Astrocyte of the hippocampus (primary cell): ENCODE measurements at regions not wholly inside any gene's neighbourhood (a gene's known extent, or its start where the extent isn't known, plus 50 kb on each side); places are given as distances from the start of the nearest gene placed in this dataset.
"Not testable (repeated sequence)": the region's sequence is repeated elsewhere in the genome, so short reads cannot be mapped to it uniquely, and the experiment has no call there.

Experiments
- DNase-seq: peaks from one replicate; pipeline ENCODE4 v3.0.0; 2011; ENCODE audit warnings: low read depth, low spot score

DNA sequence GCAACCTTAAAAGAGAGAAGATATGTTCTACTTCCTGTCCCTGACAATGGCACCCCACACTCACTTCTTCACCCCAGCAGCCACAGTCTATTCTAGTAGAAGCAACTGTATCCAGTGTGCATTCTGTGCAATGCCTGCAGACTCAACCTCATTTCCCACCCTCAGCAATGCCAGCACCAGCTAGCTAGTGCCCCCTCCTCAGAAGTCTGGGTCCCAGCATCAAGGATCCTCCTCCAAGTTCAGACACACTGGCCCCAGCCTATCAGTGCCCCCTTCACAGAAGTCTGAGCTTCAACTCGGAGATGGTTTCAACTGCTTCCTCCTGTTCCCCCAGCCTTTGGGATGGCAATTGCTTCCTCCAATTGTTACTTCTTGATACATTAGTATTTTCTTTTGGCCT lies 268.3 kb downstream of the MEX3B start:
- DNase-seq: no peak

DNA sequence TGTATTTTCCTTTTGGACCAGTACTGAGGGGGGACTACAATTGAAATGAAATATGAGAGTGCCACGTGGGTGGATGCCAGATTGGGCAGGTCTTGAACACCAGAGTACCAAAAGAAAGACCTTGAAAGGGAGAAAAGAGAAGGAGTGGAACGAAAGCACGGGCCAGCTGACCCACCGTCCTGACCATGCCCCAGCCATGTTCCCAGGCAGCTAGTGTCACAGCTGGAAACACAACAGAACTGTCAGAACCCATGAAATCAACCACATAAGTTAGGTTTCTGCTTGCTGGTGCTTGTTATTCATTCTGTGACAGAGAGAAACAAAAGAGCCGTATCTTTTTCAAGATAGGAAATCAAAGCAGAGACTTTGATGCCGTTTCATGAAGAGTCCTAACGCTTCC lies 268.8 kb downstream of the MEX3B start:
- no peak for DNase-seq

DNA sequence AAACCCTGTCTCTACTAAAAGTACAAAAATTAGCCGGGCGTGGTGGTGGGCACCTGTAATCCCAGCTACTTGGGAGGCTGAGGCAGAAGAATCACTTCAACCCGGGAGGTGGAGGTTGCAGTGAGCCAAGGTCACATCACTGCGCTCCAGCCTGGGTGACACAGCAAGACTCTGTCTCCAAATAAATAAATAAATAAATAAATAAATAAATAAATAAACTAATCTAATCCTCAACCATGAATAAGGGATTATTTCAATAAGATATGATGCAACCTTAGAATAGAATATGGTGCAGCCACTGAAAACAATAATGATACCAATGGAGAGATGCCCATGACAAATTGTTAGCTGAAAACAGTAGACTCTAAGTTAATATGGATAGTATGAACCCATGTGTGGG lies 270.0 kb downstream of the MEX3B start:
- DNase-seq: not testable (repeated sequence)

DNA sequence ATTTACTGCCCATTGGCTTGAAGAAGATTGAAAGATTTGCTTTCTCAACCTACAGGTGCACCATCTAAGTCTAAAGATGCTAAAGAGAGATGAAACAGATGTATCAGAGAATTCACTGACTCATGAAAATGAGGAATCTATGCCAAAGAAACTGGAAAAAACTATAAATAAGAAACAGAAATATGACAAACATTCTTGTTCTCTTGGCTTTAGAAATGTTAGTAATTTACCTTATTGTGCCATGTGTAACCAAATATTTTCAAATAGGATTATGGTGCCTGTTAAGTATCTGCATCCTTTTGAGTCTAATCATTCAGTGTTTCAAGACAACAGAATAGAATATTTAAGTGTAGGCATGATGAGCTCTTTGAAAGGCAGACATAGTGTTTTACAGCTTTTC lies 271.5 kb downstream of the MEX3B start:
- DNase-seq: no peak

DNA sequence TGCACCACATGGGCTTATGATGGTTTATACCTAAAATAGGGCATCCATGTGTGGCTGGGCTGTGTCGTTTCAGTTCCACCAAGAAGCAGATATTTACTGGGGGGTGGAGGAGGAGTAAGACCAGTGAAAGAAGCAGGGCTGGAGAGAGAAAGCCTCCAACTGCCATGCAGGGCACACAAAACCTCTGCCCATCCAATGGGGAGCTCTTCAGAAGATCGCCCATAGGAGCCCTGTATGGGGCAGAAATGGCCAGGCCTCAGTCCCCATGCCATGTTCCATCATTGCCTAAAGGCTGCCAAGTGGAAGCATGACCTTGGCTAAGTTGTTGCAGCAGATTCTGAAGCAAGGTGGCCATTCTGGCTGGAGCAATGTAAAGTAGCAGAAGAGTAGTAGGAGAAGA lies 277.0 kb downstream of the MEX3B start:
- DNase-seq: no peak

DNA sequence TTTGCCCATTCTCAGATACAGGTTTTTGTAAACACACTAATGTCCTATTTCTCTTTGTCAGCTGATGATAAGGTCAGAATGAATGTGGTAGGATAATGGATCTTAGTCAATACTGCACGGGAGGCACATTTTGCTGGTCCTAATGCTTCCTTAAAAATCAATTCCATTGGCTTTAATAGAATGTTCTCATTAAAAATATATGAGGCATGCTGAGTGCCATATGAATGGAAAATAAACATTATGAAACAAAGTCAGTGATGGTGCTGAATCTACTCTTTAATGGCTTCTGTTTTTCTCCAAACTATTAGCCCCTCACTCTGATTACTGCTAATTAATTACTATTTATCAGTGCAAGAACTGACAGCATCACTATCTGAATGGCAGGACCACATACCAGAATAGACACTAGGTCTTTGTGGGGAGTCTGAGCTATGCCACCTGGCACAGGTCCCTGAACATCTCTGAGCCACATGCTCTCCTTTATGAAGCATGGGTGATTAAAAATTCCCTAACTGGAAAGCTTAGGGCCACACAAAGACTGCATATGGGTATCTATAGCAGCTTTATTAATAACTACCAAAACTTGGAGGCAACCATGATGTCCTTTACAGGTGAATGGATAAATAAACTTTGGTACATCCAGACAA lies 278.9 kb downstream of the MEX3B start:
- DNase-seq: no peak

DNA sequence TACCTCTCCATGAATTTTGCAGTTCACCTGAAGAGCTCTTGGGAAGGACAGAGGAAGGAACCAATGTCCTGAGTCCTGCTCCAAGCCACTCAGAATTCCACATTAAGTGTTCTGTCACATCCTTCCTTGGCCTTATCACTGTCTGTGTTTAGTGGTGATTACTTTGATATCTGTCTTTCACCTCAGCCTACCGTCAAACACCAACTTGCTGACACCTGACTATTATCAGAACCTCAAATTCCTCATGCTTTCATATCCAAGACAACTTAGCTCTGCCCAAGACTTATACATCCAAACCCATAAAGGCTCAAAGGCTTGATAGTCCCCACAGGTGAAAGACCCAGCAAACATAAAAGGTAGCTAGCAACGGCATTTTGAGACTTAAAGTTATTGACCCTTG lies 280.0 kb downstream of the MEX3B start:
- no peak for DNase-seq

DNA sequence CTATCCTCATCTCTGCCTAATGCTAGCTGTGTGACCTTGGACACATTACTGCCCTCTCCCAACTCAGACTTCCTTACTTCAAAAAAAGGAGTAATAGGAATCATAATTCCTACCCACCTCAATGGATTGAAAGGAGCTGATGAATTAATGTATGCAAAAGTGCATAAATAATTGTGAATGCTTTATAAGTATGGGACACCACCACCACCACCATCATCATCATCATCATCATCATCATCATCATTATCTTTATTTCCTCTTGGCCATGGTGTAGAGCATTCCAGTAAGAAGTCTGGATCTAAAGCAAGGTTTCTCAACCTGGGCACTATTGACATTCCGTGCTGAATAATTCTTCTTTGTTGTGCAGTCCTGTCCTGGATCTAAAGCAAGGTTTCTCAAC lies 282.5 kb downstream of the MEX3B start:
- no peak for DNase-seq

DNA sequence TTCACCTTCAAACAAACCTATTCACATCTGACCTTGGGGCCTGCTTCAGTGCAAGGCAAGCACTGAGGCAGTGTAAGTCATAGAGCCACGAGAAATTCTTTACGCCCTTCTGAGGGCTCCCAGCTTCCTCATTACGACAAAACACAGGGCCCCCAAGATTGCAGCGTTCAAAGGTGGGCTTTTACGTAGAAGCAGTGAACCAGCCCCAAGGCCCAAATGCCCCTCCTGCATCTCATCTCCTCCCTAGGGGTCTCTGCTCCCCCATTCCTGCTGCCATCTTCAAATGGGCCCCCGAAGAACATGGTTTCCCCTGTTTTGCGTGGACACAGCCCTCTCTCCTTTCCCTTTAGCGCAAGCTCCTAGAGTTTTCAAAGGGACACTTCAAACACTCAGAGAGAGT lies 285.1 kb downstream of the MEX3B start:
- no peak for DNase-seq

DNA sequence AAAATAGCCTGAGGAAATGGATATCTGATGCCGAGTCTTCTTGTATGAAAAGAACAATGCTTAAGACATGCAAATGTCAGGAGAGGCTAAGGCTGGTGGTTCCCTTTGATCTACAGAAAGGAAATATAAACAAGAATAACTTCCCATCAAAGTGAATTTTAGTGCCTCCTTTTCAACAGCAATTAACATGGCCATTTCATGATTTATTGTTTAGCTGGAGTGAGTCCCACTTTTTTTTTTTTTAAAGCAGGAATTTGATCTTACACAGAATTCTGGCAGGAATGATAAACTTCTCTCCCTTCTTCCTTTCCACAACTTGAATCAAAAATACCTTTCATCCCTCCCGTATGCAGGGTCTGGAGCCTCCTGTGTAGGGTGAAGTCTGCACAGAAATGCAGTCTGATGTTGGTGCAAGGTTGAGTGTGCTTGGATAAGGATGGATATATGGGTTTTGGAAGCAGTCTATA lies 287.0 kb downstream of the MEX3B start:
- DNase-seq: no peak

DNA sequence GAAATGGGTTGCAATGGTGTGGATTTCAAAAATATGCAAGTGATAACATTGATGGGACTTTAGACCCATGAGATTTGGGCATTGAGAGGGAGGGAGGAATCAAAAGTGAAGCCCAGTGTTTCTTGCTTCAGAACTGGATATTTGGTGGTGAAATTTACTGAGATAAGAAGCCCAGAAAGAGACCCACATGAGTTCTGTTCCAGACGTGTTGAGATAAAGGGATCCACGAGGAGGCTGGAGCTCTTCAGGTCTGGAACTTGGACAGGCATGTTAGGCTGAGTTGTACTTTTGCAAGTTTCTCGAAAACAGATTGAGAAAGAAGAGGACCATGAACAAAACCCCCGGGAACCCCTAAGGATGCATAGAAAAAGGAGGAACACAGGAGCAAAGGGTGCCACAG lies 290.2 kb downstream of the MEX3B start:
- DNase-seq: no peak

DNA sequence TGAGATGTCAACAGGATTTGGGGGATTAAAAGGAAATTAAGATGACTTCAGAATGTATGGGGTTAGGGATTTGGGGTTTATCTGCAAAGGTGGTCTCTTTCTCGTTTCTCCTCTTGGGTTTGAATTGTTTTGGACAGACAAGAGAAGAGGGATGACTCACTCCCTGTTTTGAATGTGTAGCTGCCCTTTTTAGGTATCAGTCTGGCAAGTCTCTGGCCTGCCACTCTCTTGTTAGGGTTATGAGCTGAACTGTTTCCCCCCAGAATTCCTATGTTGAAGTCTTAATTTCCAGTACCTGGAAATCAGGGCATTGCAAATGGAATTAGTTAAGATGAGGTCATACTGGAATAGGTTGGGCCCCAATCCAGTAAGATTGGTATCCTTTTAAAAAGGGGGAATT lies 291.7 kb downstream of the MEX3B start:
- DNase-seq: peak; percentile 4

DNA sequence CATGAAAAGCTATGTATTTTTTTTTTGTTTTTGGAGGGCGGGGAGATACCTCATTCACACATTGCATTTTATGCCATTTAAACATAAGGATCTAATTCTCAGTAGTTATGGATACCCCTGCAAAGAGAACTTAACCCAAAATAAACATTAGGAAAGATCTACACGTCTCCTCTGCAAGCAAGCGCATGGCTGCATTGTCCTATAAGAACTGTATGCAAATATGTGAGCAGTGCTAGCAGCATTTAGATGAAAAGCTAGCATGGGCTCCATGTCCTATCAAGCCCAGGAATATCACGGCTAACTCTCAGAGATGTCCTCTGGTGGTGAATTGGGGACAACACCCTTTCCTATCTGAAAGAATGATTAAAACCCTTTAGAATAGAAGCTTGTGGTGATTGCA lies 292.8 kb downstream of the MEX3B start:
- DNase-seq: no peak

DNA sequence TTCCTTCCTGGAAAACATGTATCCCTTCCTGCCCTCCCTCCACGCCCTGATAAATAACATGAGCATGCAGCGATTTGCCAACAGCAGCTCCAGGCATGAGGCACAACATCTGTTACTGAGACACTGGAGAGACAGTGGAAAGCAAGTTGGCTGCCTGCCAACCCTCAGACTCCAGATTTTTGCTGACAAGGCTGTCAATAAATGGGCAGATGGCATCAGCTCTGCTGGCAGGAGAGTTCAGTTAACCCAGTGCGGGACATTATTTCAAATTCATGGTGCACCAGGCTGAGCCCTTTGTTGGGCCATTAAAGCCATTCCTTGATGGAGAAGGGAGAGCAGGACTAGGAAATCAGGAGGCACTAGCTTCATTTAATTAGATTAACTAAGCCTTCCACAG lies 293.3 kb downstream of the MEX3B start:
- peak; percentile 15 for DNase-seq

DNA sequence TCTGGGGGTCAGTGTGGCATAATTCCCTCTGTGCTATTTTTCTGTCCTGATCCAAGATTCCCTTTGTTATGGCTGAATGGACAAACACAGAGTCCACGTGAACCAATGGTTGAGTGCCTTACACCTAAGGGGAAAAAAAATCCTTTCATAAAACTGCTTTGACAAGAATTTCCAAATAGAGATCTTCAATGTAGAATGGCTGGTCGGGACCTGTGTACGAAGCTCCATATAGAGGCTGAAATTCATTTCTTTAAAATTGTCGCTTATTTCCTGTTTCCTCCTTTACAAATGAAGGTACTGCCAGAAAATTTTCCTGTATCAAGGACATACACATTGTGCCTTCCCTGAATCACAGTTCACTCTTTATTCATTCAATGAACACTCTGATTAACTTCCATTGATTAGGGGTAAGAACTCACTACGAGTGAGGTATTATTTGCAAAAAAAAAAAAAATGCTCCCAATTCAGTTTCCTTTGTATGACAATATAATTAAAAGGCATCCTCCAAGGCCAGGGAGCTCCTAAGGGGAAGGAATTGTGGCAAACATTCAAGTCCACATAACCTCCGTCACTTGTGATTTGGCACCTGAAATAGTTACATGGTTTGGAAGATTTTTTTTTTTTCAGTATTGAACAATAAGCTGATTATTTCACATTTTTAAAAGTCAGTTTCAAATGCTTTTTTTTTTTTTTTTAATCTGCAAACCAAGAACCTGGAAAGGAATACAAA lies 293.8 kb downstream of the MEX3B start:
- no peak for DNase-seq

DNA sequence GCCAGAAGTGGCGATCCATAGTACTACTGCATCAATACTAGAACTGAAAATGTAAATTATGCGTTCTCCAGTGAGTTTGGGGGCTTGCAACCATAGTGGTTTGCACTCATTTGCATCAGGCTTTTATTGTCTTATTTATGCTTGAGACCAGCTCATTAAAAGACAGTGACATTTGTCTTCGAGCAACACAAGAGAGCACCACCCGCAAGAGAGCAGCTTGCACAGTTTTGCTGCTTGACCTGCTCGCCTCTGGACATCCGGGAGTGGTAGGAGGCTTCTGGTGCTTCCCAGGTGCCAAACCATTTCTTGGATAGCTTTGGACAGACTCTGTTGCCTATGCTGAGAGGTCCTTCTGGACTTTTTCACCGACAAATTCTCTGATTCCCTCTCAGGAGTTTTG lies 294.6 kb downstream of the MEX3B start:
- DNase-seq: no peak

DNA sequence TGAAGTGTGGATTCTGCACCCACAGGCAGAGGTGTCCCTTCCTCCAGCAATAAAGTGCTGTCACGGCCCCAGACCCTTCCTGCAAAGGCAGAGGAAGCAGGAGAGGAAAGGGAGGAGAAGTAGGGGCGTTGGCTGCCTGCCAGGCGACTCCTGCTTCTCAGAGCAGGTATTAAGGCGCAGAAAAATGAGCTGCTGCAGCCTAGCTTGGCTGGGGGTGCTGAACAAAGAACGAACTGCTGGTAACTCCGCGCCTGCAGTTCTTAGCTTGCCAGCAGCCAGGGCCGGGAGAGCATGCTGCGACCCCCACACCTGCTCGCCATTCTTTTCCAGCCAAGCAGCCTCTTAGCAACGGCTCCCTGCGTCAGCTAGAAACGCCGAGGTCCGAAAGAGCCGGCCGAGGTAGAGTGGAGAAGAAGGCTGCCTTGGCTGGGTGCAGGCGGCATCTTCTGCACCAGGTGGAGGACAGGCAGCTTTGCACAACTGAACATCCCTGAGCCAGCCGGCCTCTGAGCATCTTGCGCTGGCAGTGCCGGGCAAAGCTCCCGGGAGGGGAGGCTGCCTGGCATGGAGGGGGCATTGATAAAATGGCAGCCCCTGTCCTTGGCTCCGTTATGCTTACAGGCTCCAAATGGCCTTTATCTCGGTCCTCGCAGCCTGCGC lies 296.0 kb downstream of the MEX3B start:
- DNase-seq: peak; percentile 3

DNA sequence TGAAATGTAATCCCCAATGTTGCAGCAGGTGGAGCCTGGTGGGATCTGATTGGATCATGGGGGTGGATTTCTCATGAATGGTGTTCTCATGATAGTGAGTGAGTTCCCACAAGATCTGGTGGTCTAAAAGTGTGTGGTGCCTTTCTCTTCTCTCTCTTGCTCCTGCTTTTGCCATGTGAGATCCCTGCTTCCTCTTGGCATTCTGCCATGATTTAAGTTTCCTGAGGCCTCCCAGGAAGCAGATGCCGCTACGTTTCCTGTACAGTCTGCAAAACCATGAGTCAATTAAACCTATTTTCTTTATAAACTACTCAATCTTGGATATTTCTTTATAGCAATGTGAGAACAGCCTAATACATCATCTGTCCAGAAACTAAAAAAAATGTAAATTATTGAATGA lies 298.3 kb downstream of the MEX3B start:
- no peak for DNase-seq

DNA sequence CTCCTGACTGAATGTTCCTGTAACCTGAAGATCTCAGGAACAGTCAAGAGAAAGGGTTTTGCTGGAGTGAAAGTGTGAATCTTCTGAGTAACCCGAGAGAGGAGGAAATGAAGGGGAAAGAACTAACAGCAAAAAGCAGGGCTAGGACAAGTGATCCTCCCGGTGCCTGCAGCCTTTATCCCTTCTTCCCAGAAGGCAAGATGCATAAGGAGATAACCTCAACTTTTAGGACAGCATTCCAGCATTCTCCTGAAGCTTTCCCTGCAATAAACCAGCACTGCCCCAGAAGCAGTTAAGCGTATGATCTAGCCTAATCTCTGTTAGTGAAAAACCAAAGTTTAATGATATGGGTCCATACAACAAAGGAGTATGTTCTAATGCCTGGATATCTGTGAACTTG lies 298.8 kb downstream of the MEX3B start:
- DNase-seq: no peak

DNA sequence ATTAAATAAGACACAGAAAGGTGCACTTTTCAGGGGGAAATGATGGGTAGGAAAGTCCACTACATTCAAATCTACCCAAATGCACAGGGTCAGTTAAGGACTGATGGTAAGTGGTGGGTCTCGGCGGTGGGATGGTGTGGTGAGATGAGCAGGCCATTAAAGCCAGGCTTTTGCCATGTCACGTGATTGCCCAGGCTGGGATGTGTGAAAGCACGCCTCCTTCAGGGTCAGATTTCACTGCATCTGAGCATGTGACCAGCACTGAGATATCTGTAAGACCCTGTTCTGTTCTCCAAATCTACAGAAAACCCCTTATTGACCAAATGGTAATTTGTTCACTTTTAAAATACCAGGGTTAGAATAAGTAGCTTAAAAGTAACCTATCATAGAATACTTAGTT lies 301.5 kb downstream of the MEX3B start:
- DNase-seq: no peak

DNA sequence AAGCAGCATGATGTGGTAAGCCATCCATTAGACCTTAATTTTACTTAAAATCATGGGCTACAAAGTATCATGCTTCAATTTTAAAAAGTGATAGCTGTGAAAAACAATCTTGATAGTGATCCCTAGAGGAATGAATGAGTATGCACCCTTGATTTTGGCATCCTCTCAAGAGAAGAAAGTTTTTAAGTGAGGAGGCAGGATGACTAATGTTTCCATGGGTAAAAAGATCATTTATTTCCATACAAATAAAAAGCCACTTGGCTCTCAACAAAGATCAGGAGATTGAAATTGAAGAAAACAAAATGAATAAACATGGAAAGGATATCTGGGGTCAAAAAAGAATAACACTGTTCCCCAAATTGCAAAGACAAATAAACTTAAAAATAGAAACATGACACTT lies 305.4 kb downstream of the MEX3B start:
- DNase-seq: no peak

DNA sequence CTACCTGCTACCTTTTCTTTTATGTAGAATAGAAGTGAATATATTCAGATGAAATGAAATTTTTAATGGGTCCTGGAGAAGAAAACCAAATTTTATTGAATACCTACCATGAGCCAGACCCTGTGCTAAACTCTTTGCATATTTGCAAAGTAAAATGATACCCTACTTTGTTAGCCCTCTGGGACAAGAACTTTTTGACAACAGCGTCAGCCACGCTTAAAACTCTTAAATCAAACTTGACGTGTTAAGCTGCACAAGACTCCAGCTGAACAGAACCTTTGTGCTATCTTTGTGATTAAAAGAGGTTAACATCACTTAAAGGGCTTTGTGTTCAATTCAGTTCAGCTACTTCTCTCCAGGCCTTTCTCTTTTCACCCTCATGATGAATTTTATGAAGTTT lies 316.5 kb downstream of the MEX3B start:
- DNase-seq: no peak

DNA sequence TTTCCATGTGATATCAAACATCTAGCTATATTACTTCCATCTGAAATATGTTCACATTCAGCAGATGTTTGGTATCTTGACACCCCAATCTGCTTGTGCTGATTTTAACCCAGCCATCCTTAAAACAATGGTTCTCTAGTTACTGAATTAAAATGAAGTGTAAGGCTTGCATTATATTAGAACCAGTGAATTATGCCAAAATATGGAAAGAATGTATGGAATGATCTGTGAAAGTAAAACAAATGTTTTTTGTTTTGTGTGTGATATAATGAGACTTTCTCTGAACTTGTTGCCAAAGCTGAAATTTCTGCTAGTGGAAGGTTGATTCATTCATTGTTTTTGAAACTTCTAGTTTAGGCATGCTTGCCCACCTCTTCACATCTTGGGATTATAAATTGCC lies 317.1 kb downstream of the MEX3B start:
- DNase-seq: no peak
